ENCODE measurements at regions not wholly inside any gene's neighbourhood (a gene's known extent, or its start where the extent isn't known, plus 50 kb on each side); places are given as distances from the start of the nearest gene placed in this dataset.
"Not testable (repeated sequence)": the region's sequence is repeated elsewhere in the genome, so short reads cannot be mapped to it uniquely, and the experiment has no call there.

DNA sequence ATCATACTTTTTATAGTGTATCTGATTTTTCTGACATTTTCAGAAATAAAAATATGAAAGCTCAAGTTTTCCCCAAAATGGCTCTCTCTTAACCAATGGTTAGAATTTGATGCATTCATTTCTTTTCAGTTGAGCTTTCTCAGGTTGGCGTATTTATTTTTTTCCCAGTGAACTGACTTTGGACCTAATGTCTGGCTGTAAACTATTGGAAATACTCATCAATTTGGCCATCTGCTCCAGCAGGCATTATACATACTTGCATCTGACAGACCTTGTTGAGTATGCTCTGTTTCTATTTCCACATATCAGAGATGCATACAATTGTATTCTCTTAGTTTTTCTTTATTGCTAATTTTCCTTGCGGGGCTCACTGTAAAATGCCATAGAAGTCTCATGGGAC is 1374.8 kb upstream of the MAP3K7 start:
- no peak overlapping the region for H3K27ac ChIP-seq (ENCODE audit: low read length)
- WGBS (ENCODE audit: insufficient coverage, insufficient read length): no CpG with 5 or more reads among the region's 2 CpGs
- no peaks in the 10 kb centered on the region for H3K36me3 ChIP-seq (ENCODE audit: control insufficient read depth, insufficient read depth, low read length)
- no peak overlapping the region for H3K4me3 ChIP-seq (ENCODE audit: low read length)
- no peaks in the 10 kb centered on the region for H3K27me3 ChIP-seq (ENCODE audit: control insufficient read depth, insufficient read depth, low read length)
- H3K9me3 ChIP-seq (ENCODE audit: control insufficient read depth, insufficient read depth, low read length): no peaks in the 10 kb centered on the region; the same call in 1 of the 2 replicates
- DNase-seq (ENCODE audit: low read depth, low spot score): no peak
- no peaks in the 10 kb centered on the region for H3K4me1 ChIP-seq (ENCODE audit: control insufficient read depth, insufficient read depth, low read length)

DNA sequence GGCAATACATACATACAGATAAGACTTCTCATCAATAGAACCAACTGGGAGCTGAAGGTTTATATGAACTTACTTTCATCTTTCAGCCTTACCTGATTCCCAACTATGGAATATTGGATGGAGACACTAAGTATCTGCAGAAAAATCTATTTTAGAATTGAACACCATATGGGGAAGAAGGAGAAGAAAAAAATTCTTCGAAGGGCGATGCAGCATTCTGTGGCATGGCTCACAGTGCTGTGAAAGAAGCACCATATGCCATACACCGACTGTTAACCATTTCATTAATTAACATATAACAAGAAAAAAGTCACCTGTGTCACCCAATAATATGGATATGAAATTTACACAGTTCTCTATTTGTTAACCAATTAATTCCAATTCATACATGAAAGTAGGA is 1374.4 kb upstream of the MAP3K7 start:
- H3K4me1 ChIP-seq (ENCODE audit: control insufficient read depth, insufficient read depth, low read length): no peaks in the 10 kb centered on the region
- H3K4me3 ChIP-seq (ENCODE audit: low read length): no peak overlapping the region
- no peaks in the 10 kb centered on the region for H3K27me3 ChIP-seq (ENCODE audit: control insufficient read depth, insufficient read depth, low read length)
- no peaks in the 10 kb centered on the region; the same call in 1 of the 2 replicates for H3K9me3 ChIP-seq (ENCODE audit: control insufficient read depth, insufficient read depth, low read length)
- no peaks in the 10 kb centered on the region for H3K36me3 ChIP-seq (ENCODE audit: control insufficient read depth, insufficient read depth, low read length)
- no CpG with 5 or more reads among the region's 3 CpGs for WGBS (ENCODE audit: insufficient coverage, insufficient read length)
- no peak for DNase-seq (ENCODE audit: low read depth, low spot score)
- H3K27ac ChIP-seq (ENCODE audit: low read length): no peak overlapping the region

DNA sequence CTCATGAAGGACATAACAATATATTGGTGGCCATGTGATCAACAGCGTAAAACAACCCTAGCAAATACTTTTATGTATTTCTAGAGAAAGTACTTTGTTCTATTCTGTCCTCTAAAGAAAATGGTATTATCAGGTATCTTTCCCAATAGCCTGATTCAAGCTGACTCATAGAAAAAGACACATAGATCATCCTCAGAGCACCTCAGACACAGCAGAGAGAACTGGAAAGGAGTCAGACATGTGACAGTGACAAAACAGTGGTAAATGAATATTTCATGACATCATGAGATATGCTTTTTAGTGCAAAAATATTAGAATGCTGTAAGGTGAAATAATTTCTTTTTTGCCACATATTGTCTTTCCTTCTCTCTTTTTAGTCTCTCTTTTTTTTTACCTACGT is 1355.0 kb upstream of the MAP3K7 start:
- Histone ChIP-seq H3K27me3 (ENCODE audit: control insufficient read depth, insufficient read depth, low read length) (no peaks in the 10 kb centered on the region), H3K4me3 (ENCODE audit: low read length) (no peak overlapping the region), H3K4me1 (ENCODE audit: control insufficient read depth, insufficient read depth, low read length) (no peaks in the 10 kb centered on the region), H3K9me3 (ENCODE audit: control insufficient read depth, insufficient read depth, low read length) (no peaks in the 10 kb centered on the region), H3K36me3 (ENCODE audit: control insufficient read depth, insufficient read depth, low read length) (no peaks in the 10 kb centered on the region), H3K27ac (ENCODE audit: low read length) (no peak overlapping the region)
- DNase-seq (ENCODE audit: low read depth, low spot score): no peak
- no CpG with 5 or more reads among the region's 2 CpGs for WGBS (ENCODE audit: insufficient coverage, insufficient read length)

DNA sequence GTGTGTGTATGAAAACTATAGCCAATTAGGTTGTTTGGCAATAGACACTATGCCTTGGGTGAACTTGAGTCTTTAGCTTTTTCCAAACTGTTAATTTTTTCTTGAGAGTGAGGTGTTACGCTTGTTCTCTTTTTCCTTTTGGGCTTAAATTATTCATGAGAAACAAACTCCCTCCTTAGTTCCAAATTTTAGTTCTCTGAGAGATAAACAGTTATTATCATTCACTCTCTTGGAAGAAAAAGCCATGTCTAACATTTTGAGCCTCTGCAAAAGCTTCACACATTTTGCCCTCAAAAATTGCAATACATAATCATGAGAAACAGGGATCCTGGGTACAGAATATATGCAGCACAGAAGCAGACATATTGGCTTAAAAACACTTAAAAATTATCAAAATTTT is 1353.9 kb upstream of the MAP3K7 start:
- Histone ChIP-seq H3K9me3 (ENCODE audit: control insufficient read depth, insufficient read depth, low read length) (no peaks in the 10 kb centered on the region), H3K4me1 (ENCODE audit: control insufficient read depth, insufficient read depth, low read length) (no peaks in the 10 kb centered on the region), H3K4me3 (ENCODE audit: low read length) (no peak overlapping the region), H3K27me3 (ENCODE audit: control insufficient read depth, insufficient read depth, low read length) (no peaks in the 10 kb centered on the region), H3K27ac (ENCODE audit: low read length) (no peak overlapping the region), H3K36me3 (ENCODE audit: control insufficient read depth, insufficient read depth, low read length) (no peaks in the 10 kb centered on the region)
- no peak for DNase-seq (ENCODE audit: low read depth, low spot score)
- no CpG with 5 or more reads among the region's 1 CpG for WGBS (ENCODE audit: insufficient coverage, insufficient read length)

DNA sequence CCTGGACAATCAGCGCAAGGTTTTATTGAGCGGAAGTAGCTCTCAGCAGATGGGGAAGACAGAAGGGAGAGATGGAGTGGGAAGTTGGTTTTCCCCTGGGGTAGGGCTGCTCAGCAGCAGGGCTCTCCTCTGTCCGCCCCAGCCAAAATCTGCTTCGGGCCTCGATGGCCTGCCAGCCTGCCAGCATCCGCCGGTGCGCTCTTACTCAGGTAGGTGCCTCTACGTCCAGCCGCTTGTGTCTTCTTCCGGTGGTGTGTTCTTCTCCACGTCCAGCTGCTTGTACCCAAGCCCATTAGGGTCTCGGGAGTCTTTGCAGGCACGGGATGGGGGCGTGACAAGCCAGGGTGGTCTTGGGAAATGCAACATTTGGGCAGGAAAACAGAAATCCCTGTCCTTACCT is 1340.0 kb upstream of the MAP3K7 start:
- H3K36me3 ChIP-seq (ENCODE audit: control insufficient read depth, insufficient read depth, low read length): no peaks in the 10 kb centered on the region
- no peak overlapping the region for H3K27ac ChIP-seq (ENCODE audit: low read length)
- H3K4me1 ChIP-seq (ENCODE audit: control insufficient read depth, insufficient read depth, low read length): no peaks in the 10 kb centered on the region
- WGBS (ENCODE audit: insufficient coverage, insufficient read length): no CpG with 5 or more reads among the region's 15 CpGs
- no peak overlapping the region for H3K4me3 ChIP-seq (ENCODE audit: low read length)
- H3K9me3 ChIP-seq (ENCODE audit: control insufficient read depth, insufficient read depth, low read length): no peaks in the 10 kb centered on the region
- DNase-seq (ENCODE audit: low read depth, low spot score): no peak
- H3K27me3 ChIP-seq (ENCODE audit: control insufficient read depth, insufficient read depth, low read length): no peaks in the 10 kb centered on the region

DNA sequence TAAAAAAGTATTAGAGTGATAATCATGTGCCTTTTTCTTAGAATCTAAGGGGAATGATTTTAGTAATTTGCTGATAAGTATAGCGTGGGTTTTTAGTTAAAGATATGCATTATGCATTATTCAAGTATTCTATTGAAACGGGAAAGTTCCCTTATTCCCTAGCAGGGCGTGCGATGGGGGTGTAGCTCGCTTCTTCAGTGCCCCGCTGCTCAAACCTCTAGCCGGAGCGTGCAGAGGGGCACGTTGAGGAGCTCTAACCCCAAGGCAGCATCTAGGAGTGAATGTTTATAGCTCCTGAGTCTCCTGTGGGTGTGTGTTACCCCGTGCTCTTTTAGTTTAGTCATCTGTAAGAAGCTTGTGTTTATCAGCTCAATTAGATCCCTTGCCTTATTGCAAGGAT is 1339.5 kb upstream of the MAP3K7 start:
- Histone ChIP-seq H3K36me3 (ENCODE audit: control insufficient read depth, insufficient read depth, low read length) (no peaks in the 10 kb centered on the region), H3K27me3 (ENCODE audit: control insufficient read depth, insufficient read depth, low read length) (no peaks in the 10 kb centered on the region), H3K4me3 (ENCODE audit: low read length) (no peak overlapping the region), H3K4me1 (ENCODE audit: control insufficient read depth, insufficient read depth, low read length) (no peaks in the 10 kb centered on the region), H3K9me3 (ENCODE audit: control insufficient read depth, insufficient read depth, low read length) (no peaks in the 10 kb centered on the region), H3K27ac (ENCODE audit: low read length) (no peak overlapping the region)
- no peak for DNase-seq (ENCODE audit: low read depth, low spot score)
- WGBS (ENCODE audit: insufficient coverage, insufficient read length): 100% methylated on average over 1 of the region's 10 CpGs

DNA sequence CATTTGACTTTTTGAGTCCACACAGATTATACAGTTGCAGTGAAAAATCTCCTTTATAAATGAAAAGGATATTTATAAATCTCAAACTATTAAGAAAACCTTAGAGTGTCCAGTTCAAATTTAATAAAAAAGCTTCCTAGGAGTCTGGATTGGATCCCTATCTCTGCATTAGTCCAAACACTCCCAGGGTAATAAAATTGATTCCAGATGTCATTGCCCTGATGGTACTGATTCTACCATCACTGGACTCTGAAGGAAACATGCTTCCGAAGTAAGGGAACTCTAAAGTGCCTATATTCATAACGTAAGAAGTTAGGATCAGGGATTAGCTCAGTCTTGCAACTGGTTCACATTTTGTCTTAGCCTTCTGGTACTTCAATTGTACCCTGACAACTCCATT is 1325.1 kb upstream of the MAP3K7 start:
- no peak for DNase-seq (ENCODE audit: low read depth, low spot score)
- no peaks in the 10 kb centered on the region for H3K9me3 ChIP-seq (ENCODE audit: control insufficient read depth, insufficient read depth, low read length)
- H3K4me1 ChIP-seq (ENCODE audit: control insufficient read depth, insufficient read depth, low read length): no peaks in the 10 kb centered on the region
- H3K27me3 ChIP-seq (ENCODE audit: control insufficient read depth, insufficient read depth, low read length): no peaks in the 10 kb centered on the region
- no peaks in the 10 kb centered on the region for H3K36me3 ChIP-seq (ENCODE audit: control insufficient read depth, insufficient read depth, low read length)
- WGBS (ENCODE audit: insufficient coverage, insufficient read length): no CpG with 5 or more reads among the region's 2 CpGs
- no peak overlapping the region for H3K27ac ChIP-seq (ENCODE audit: low read length)
- H3K4me3 ChIP-seq (ENCODE audit: low read length): no peak overlapping the region

DNA sequence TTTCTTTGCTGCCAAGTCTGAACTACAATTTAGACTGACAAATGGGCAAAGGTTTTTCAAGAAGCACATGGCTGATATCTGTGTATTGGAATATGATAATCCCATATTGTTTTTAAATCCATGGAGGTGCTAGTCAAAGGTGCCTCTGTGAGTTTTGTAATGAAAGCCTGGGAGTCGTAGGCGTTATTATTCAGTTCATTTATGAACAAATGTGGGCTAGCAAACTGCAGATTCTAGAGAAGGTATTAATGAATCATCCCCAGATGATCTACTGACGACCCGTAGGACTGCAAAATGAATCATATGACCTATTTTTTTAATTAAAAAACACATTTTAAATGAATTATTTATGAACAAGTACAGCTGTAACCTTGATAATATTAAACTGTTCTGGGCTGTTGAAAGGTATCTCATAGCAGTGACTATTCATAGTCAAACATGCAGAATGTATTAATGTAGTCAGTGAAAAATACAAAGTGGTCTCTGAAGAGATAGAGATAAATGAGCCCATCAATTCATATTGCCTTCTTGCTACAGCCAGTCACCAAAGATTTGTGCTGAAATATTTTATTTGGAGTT is 1317.8 kb upstream of the MAP3K7 start:
- Histone ChIP-seq H3K27ac (ENCODE audit: low read length) (no peak overlapping the region), H3K9me3 (ENCODE audit: control insufficient read depth, insufficient read depth, low read length) (no peaks in the 10 kb centered on the region), H3K4me3 (ENCODE audit: low read length) (no peak overlapping the region), H3K4me1 (ENCODE audit: control insufficient read depth, insufficient read depth, low read length) (no peaks in the 10 kb centered on the region), H3K27me3 (ENCODE audit: control insufficient read depth, insufficient read depth, low read length) (no peaks in the 10 kb centered on the region), H3K36me3 (ENCODE audit: control insufficient read depth, insufficient read depth, low read length) (no peaks in the 10 kb centered on the region)
- DNase-seq (ENCODE audit: low read depth, low spot score): no peak
- WGBS (ENCODE audit: insufficient coverage, insufficient read length): no CpG with 5 or more reads among the region's 4 CpGs

DNA sequence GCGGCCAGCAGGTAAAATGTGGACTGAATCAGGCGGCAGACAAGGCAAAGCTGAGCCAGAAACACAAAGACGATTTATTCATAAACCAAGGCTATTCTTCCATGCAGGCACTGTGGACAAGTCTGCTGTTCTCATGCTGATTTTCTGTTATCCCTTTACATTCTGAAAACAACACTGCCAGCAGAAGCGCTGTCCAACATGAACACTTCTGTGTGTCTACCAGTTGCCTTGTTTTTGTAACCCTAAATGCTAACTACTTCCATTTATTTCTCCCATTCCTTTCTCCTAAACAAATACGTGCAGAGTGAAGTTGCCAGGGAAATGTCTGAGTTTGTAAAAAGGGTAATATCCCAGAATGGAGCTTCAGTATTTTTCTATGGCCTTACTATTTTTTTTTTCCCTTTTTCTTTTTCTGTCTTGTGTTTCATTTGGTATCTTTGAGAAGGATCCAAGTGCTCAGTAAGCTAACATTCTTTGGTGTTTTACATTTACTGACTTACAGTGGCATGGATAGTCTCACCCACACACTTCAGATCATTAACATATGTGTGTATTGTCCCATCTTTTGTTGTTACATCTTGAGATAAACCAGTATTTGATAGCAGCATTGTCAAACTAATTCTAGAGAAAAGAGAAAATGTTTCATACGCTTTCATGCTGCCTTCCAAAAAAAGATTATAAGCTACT is 1308.9 kb upstream of the MAP3K7 start:
- no peaks in the 10 kb centered on the region for H3K36me3 ChIP-seq (ENCODE audit: control insufficient read depth, insufficient read depth, low read length)
- no peaks in the 10 kb centered on the region for H3K9me3 ChIP-seq (ENCODE audit: control insufficient read depth, insufficient read depth, low read length)
- H3K27me3 ChIP-seq (ENCODE audit: control insufficient read depth, insufficient read depth, low read length): no peaks in the 10 kb centered on the region
- no peak overlapping the region for H3K27ac ChIP-seq (ENCODE audit: low read length)
- no peak overlapping the region for H3K4me3 ChIP-seq (ENCODE audit: low read length)
- WGBS (ENCODE audit: insufficient coverage, insufficient read length): no CpG with 5 or more reads among the region's 6 CpGs
- H3K4me1 ChIP-seq (ENCODE audit: control insufficient read depth, insufficient read depth, low read length): no peaks in the 10 kb centered on the region
- no peak for DNase-seq (ENCODE audit: low read depth, low spot score)

DNA sequence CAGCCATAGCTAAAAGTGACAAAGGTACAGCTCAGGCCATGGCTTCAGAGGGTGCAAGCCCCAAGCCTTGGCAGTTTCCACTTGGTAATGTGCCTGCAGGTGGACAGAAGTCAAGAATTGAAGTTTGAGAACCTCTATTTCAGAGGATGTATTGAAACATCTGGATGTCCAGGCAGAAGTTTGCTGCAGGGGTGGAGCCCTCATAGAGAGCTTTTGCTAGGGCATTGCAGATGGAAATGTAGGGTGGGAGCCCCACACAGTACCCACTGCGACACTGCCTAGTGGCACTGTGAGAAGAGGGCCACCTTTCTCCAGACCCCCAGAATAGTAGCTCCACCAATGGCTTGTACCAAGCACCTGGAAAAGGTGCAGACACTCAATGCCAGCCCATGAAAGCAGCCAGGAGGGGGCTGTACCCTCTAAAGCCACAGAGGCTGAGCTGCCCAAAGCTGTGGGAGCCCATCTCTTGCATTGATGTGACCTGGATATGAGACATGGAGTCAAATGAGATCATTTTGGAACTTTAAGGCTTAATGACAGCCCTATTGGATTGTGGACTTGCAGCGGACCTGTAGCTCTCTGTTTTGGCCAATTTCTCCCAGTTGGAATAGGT is 1299.4 kb upstream of the MAP3K7 start:
- no peaks in the 10 kb centered on the region for H3K36me3 ChIP-seq (ENCODE audit: control insufficient read depth, insufficient read depth, low read length)
- no peak overlapping the region for H3K27ac ChIP-seq (ENCODE audit: low read length)
- H3K4me3 ChIP-seq (ENCODE audit: low read length): no peak overlapping the region
- no peaks in the 10 kb centered on the region for H3K9me3 ChIP-seq (ENCODE audit: control insufficient read depth, insufficient read depth, low read length)
- no peak for DNase-seq (ENCODE audit: low read depth, low spot score)
- WGBS (ENCODE audit: insufficient coverage, insufficient read length): no CpG with 5 or more reads among the region's 2 CpGs
- H3K27me3 ChIP-seq (ENCODE audit: control insufficient read depth, insufficient read depth, low read length): no peaks in the 10 kb centered on the region
- H3K4me1 ChIP-seq (ENCODE audit: control insufficient read depth, insufficient read depth, low read length): no peaks in the 10 kb centered on the region

DNA sequence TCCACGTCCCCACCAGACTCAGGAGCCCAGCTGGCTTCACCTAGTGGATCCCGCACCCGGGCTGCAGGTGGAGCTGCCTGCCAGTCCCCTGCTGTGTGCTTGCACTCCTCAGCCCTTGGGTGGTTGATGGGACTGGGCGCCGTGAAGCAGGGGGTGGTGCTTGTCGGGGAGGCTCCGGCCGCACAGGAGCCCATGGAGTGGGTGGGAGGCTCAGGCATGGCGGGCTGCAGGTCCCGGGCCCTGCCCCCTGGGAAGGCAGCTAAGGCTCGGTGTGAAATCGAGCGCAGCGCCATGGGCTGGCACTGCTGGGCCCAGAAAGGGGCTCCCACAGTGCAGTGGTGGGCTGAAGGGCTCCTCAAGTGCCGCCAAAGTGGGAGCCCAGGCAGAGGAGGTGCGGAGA is 1294.9 kb upstream of the MAP3K7 start:
- H3K4me3 ChIP-seq (ENCODE audit: low read length); H3K4me1 ChIP-seq (ENCODE audit: control insufficient read depth, insufficient read depth, low read length); DNase-seq (ENCODE audit: low read depth, low spot score); H3K9me3 ChIP-seq (ENCODE audit: control insufficient read depth, insufficient read depth, low read length); H3K36me3 ChIP-seq (ENCODE audit: control insufficient read depth, insufficient read depth, low read length); H3K27me3 ChIP-seq (ENCODE audit: control insufficient read depth, insufficient read depth, low read length); H3K27ac ChIP-seq (ENCODE audit: low read length): not testable (repeated sequence)
- no CpG with 5 or more reads among the region's 16 CpGs for WGBS (ENCODE audit: insufficient coverage, insufficient read length)

All from iPS DF 6.9 (cell line).